K562 (cell line): ENCODE measurements at regions not wholly inside any gene's neighbourhood (a gene's known extent, or its start where the extent isn't known, plus 50 kb on each side); places are given as distances from the start of the nearest gene placed in this dataset.

ENCODE experiments used
- BRCA1 ChIP-seq, 2 experiments: fragments of 450-650 bp in 1 of 2; sonication (generic) in 1 of 2; formaldehyde crosslinking in 1 of 2; IDR thresholded peaks; 2 replicates each; pipeline versions ENCODE4 v1.5.0 to v1.6.1; 2017 to 2020; ENCODE audit warnings: mild to moderate bottlenecking in 1 of 2, missing genetic modification reagents in 1 of 2
- CTCF ChIP-seq, 3 experiments: IDR thresholded peaks in 2 of 3; conservative IDR thresholded peaks in 1 of 3; 2 replicates each; pipeline ENCODE4 v1.5.1; 2011 to 2012; ENCODE audit warnings: low read length in 3 of 3, mild to moderate bottlenecking in 3 of 3, control low read depth in 2 of 3, improper control_type of control experiment in 1 of 3, inconsistent platforms in 1 of 3, low read depth in 1 of 3, mixed read lengths in 1 of 3, moderate library complexity in 1 of 3; ENCODE audit not compliant: insufficient read depth in 2 of 3
- ELF2 ChIP-seq: fragments of 250-450 bp; sonication (Bioruptor Pico); IDR thresholded peaks from 2 replicates; pipeline ENCODE4 v1.5.0; 2021; ENCODE audit warnings: mild to moderate bottlenecking
- EZH2 ChIP-seq: IDR thresholded peaks from 2 replicates; pipeline ENCODE4 v1.6.1; 2012; ENCODE audit warnings: low read depth, mild to moderate bottlenecking, inconsistent platforms, low read length, borderline replicate concordance
- HCFC1 ChIP-seq: IDR thresholded peaks from 2 replicates; pipeline ENCODE4 v1.6.1; 2012; ENCODE audit warnings: low read depth, low read length, improper control_type of control experiment
- NKRF ChIP-seq: fragments of 450-650 bp; IDR thresholded peaks from 2 replicates; pipeline ENCODE4 v1.6.1; 2016; ENCODE audit warnings: borderline replicate concordance
- RCOR1 ChIP-seq, 2 experiments: IDR thresholded peaks; 2 replicates each; pipeline ENCODE4 v1.6.1; 2012; ENCODE audit warnings: low read depth in 2 of 2, low read length in 2 of 2, borderline replicate concordance in 1 of 2, improper control_type of control experiment in 1 of 2
- SNAPC5 ChIP-seq: fragments of 250-450 bp; sonication (Bioruptor Pico); IDR thresholded peaks from 2 replicates; pipeline ENCODE4 v1.8.0; 2021; ENCODE audit warnings: moderate library complexity, mild to moderate bottlenecking, inconsistent platforms
- ZKSCAN3 ChIP-seq: fragments of 250-450 bp; sonication (Bioruptor Pico); IDR thresholded peaks from 2 replicates; pipeline ENCODE4 v1.4.0; 2020

- no peak for TF ChIP-seq CTCF (IDR thresholded peaks at IDR 0.05 in 2 of 3, conservative IDR thresholded peaks at IDR 0.05 in 1 of 3; ENCODE audit: insufficient read depth in 2 of 3, low read depth in 1 of 3, low read length in 3 of 3)
- no peak for TF ChIP-seq RCOR1 (IDR thresholded peaks at IDR 0.05; ENCODE audit: borderline replicate concordance in 1 of 2, low read depth in 2 of 2, low read length in 2 of 2)
- no peak for TF ChIP-seq ELF2
- no peak for TF ChIP-seq ZKSCAN3 (CRISPR knock-in tag)
- no peak for TF ChIP-seq SNAPC5 (CRISPR knock-in tag)
- no peak for TF ChIP-seq EZH2
- no peak for TF ChIP-seq BRCA1 (IDR thresholded peaks at IDR 0.05)
- no peak for TF ChIP-seq BRCA1 (CRISPR knock-in tag; IDR thresholded peaks at IDR 0.05)
- TF ChIP-seq HCFC1: no peak
- no peak for TF ChIP-seq NKRF
These were observed 215.1 kb upstream of the HDX start for GRCh38 chrX:84717343-84717742.
